PC-3 (cell line): ENCODE measurements at regions not wholly inside any gene's neighbourhood (a gene's known extent, or its start where the extent isn't known, plus 50 kb on each side); places are given as distances from the start of the nearest gene placed in this dataset.

ENCODE experiments used
- CTCF ChIP-seq: fragments of 300-600 bp; sonication (generic); conservative IDR thresholded peaks from 2 replicates; pipeline ENCODE4 v1.5.1; 2017; ENCODE audit warnings: antibody characterized with exemption, low read depth, mild to moderate bottlenecking, low read length
- EZH2 ChIP-seq: fragments of 300-600 bp; sonication (generic); IDR thresholded peaks from one replicate; pipeline ENCODE4 v1.6.1; 2017; ENCODE audit warnings: antibody characterized with exemption, mild to moderate bottlenecking, low read length; ENCODE audit not compliant: unreplicated experiment
- EZH2phosphoT487 ChIP-seq: fragments of 300-600 bp; sonication (generic); IDR thresholded peaks from 2 replicates; pipeline ENCODE4 v1.6.1; 2018; ENCODE audit warnings: mild to moderate bottlenecking, antibody characterized with exemption, low read length, borderline replicate concordance

DNA sequence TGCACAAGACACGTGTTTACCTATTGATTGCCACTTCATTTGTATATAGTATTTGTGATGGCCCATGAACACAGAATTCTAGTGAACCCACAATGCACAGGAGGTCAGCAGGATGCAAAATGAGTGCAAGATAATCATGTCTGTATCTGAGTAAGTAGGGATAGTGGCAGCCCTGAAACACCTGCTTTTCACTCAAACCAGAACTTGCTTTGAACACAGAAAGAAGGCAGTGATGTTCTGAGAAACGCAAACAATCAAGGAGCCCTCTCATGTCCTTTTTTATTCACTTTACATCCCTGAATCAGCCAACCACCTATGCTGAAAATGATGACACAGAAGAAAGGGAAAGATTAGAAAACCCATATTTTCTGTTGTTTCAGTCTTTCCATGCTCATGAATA lies 170.4 kb upstream of the AVPR1A start:
- TF ChIP-seq CTCF (no peak), EZH2 (no peak), EZH2phosphoT487 (no peak)
